Hepatocyte (in vitro differentiated cells): ENCODE measurements at regions not wholly inside any gene's neighbourhood (a gene's known extent, or its start where the extent isn't known, plus 50 kb on each side); places are given as distances from the start of the nearest gene placed in this dataset.

Source experiments
- DNase-seq: peaks from one replicate; pipeline ENCODE4 v3.0.0-alpha.2; 2016; ENCODE audit warnings: low spot score
- H2AFZ ChIP-seq: fragments of 200-600 bp; sonication (generic); 2 replicates; pipeline ENCODE4 v1.6.0; 2016; ENCODE audit warnings: antibody characterized with exemption, mild to moderate bottlenecking
- H3K27ac ChIP-seq: fragments of 200-600 bp; sonication (generic); 2 replicates; pipeline ENCODE4 v1.5.1; 2016; ENCODE audit warnings: mild to moderate bottlenecking
- H3K27me3 ChIP-seq: fragments of 200-600 bp; sonication (generic); 2 replicates; pipeline ENCODE4 v1.6.1; 2016
- H3K36me3 ChIP-seq: fragments of 200-600 bp; sonication (generic); replicated peaks from 2 replicates; pipeline ENCODE4 v1.5.1; 2016; ENCODE audit warnings: low read depth; ENCODE audit not compliant: insufficient read depth
- H3K4me1 ChIP-seq: fragments of 200-600 bp; sonication (generic); 2 replicates; pipeline ENCODE4 v1.5.1; 2016; ENCODE audit warnings: mild to moderate bottlenecking, moderate library complexity; ENCODE audit not compliant: insufficient read depth
- H3K4me2 ChIP-seq: fragments of 200-600 bp; sonication (generic); 2 replicates; pipeline ENCODE4 v1.6.0; 2016
- H3K4me3 ChIP-seq: fragments of 200-600 bp; sonication (generic); 2 replicates; pipeline ENCODE4 v1.5.1; 2016; ENCODE audit warnings: mild to moderate bottlenecking
- H3K79me2 ChIP-seq: fragments of 200-600 bp; sonication (generic); 2 replicates; pipeline ENCODE4 v1.6.0; 2017; ENCODE audit warnings: mild to moderate bottlenecking
- H3K9me2 ChIP-seq: fragments of 200-600 bp; sonication (generic); replicated peaks from 2 replicates; pipeline ENCODE4 v1.6.0; 2017; ENCODE audit warnings: mild to moderate bottlenecking; ENCODE audit not compliant: insufficient read depth
- H3K9me3 ChIP-seq: fragments of 200-600 bp; sonication (generic); 2 replicates; pipeline ENCODE4 v1.5.1; 2016; ENCODE audit warnings: low read depth, mild to moderate bottlenecking
- H4K20me1 ChIP-seq: fragments of 200-600 bp; sonication (generic); 2 replicates; pipeline ENCODE4 v1.6.0; 2016; ENCODE audit warnings: mild to moderate bottlenecking; ENCODE audit not compliant: insufficient read depth, poor library complexity, severe bottlenecking
- EZH2 ChIP-seq: fragments of 200-600 bp; sonication (generic); IDR thresholded peaks from 2 replicates; pipeline ENCODE4 v1.6.1; 2016; ENCODE audit warnings: antibody characterized with exemption, mild to moderate bottlenecking, borderline replicate concordance
- EZH2phosphoT487 ChIP-seq: fragments of 200-600 bp; sonication (generic); IDR thresholded peaks from one replicate; pipeline ENCODE4 v1.6.1; 2018; ENCODE audit warnings: antibody characterized with exemption, mild to moderate bottlenecking, low read depth, moderate library complexity; ENCODE audit not compliant: unreplicated experiment, severe bottlenecking
- WGBS: methylation state at CpG from one replicate; pipeline ENCODE4 v1.1.6; 2016; ENCODE audit warnings: low lambda C conversion rate; ENCODE audit errors: missing lambda C conversion rate; 5-methylcytosine and 5-hydroxymethylcytosine counted together
- TF ChIP-seq, protein P1 (sequence below): fragments of 200-600 bp; sonication (generic); IDR thresholded peaks from 2 replicates; pipeline ENCODE4 v1.5.1; 2016; ENCODE audit warnings: antibody characterized with exemption, mild to moderate bottlenecking; ENCODE audit not compliant: poor library complexity

DNA sequence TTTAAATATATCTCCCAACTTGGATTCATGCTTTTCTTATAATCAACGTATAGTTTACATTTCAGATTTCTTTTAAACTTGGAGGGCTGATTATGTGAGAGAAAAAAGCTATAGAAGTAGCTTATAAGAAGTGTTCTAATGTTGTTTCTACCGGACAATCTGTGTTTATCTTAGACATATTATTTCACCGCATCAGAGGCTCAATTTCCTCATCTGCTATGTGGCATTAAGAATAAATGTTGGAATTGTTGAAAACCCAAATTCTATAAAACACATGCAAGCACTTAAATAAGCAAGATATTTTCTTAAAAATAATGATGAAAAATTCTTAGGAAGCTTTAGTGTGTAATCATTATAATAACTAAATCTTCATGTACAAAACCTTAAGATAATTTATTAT lies 407.9 kb downstream of the HRH4 start:
- TF ChIP-seq EZH2, result no peak
- no peaks in the 10 kb centered on the region for H3K9me2 ChIP-seq
- H3K4me1 ChIP-seq, result no peaks in the 10 kb centered on the region
- H3K9me3 ChIP-seq, result no peaks in the 10 kb centered on the region
- no peak overlapping the region for H3K4me3 ChIP-seq
- WGBS, result 57% methylated on average over 3 of the region's 3 CpGs
- H3K27ac ChIP-seq, result no peak overlapping the region
- no peaks in the 10 kb centered on the region for H3K36me3 ChIP-seq
- no peaks in the 10 kb centered on the region for H3K79me2 ChIP-seq
- no peak for DNase-seq
- no peak overlapping the region for H3K4me2 ChIP-seq
- no peak overlapping the region for H2AFZ ChIP-seq
- no peaks in the 10 kb centered on the region for H3K27me3 ChIP-seq
- no peaks in the 10 kb centered on the region for H4K20me1 ChIP-seq

GRCh38 chr18:24868760-24869237 lies 408.4 kb downstream of the HRH4 start:
- Histone ChIP-seq H3K9me3 (no peaks in the 10 kb centered on the region), H3K9me2 (no peaks in the 10 kb centered on the region), H3K27me3 (no peaks in the 10 kb centered on the region), H2AFZ (no peak overlapping the region), H4K20me1 (no peaks in the 10 kb centered on the region), H3K36me3 (no peaks in the 10 kb centered on the region), H3K27ac (no peak overlapping the region), H3K4me2 (peak overlapping the region; percentile 10), H3K79me2 (no peaks in the 10 kb centered on the region), H3K4me1 (no peaks in the 10 kb centered on the region), H3K4me3 (no peak overlapping the region)
- WGBS, result 12% methylated on average over 4 of the region's 4 CpGs
- DNase-seq, result peak; percentile 26
- TF ChIP-seq, protein P1, sequence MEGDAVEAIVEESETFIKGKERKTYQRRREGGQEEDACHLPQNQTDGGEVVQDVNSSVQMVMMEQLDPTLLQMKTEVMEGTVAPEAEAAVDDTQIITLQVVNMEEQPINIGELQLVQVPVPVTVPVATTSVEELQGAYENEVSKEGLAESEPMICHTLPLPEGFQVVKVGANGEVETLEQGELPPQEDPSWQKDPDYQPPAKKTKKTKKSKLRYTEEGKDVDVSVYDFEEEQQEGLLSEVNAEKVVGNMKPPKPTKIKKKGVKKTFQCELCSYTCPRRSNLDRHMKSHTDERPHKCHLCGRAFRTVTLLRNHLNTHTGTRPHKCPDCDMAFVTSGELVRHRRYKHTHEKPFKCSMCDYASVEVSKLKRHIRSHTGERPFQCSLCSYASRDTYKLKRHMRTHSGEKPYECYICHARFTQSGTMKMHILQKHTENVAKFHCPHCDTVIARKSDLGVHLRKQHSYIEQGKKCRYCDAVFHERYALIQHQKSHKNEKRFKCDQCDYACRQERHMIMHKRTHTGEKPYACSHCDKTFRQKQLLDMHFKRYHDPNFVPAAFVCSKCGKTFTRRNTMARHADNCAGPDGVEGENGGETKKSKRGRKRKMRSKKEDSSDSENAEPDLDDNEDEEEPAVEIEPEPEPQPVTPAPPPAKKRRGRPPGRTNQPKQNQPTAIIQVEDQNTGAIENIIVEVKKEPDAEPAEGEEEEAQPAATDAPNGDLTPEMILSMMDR, result no peak
- TF ChIP-seq EZH2phosphoT487 (no peak), EZH2 (no peak)

GRCh38 chr18:24869285-24869684 lies 408.8 kb downstream of the HRH4 start:
- peak overlapping the region; percentile 10 for H3K4me2 ChIP-seq
- H3K27ac ChIP-seq, result no peak overlapping the region
- no peak overlapping the region for H3K4me3 ChIP-seq
- no peaks in the 10 kb centered on the region for H3K4me1 ChIP-seq
- no peaks in the 10 kb centered on the region for H3K9me3 ChIP-seq
- no peak for DNase-seq
- 43% methylated on average over 3 of the region's 3 CpGs for WGBS
- no peaks in the 10 kb centered on the region for H3K9me2 ChIP-seq
- H3K36me3 ChIP-seq, result no peaks in the 10 kb centered on the region
- no peak for TF ChIP-seq EZH2
- TF ChIP-seq EZH2phosphoT487, result no peak
- TF ChIP-seq, protein P1, result no peak
- no peak overlapping the region for H2AFZ ChIP-seq
- H3K79me2 ChIP-seq, result no peaks in the 10 kb centered on the region
- no peaks in the 10 kb centered on the region for H4K20me1 ChIP-seq
- no peaks in the 10 kb centered on the region for H3K27me3 ChIP-seq

GRCh38 chr18:24875286-24875685 lies 414.8 kb downstream of the HRH4 start:
- H3K36me3 ChIP-seq, result no peaks in the 10 kb centered on the region
- H3K79me2 ChIP-seq, result no peaks in the 10 kb centered on the region
- 77% methylated on average over 3 of the region's 3 CpGs for WGBS
- H3K4me3 ChIP-seq, result no peak overlapping the region
- no peak overlapping the region for H3K27ac ChIP-seq
- H4K20me1 ChIP-seq, result no peaks in the 10 kb centered on the region
- no peaks in the 10 kb centered on the region for H3K9me2 ChIP-seq
- no peak for DNase-seq
- no peak overlapping the region for H3K4me2 ChIP-seq
- no peak overlapping the region for H2AFZ ChIP-seq
- H3K4me1 ChIP-seq, result no peaks in the 10 kb centered on the region
- no peak for TF ChIP-seq EZH2
- TF ChIP-seq EZH2phosphoT487, result no peak
- TF ChIP-seq, protein P1, result no peak
- H3K27me3 ChIP-seq, result peaks cover 4% of the 10 kb centered on the region
- no peaks in the 10 kb centered on the region for H3K9me3 ChIP-seq
